Heart left ventricle (tissue), 16 donors: ENCODE measurements at regions not wholly inside any gene's neighbourhood (a gene's known extent, or its start where the extent isn't known, plus 50 kb on each side); places are given as distances from the start of the nearest gene placed in this dataset.

ENCODE experiments used
- ATAC-seq, 4 donors: fragments of 200-7000 bp; cut with Tn5 transposase; one replicate each; pipeline ENCODE4 v1.9.1; 2020 to 2022; ENCODE audit warnings: moderate library complexity in 4 of 4, mild to moderate bottlenecking in 3 of 4, moderate number of reproducible peaks in 1 of 4
- DNase-seq, 5 donors: peaks; one replicate each; pipeline ENCODE4 v3.0.0-alpha.2; 2020
- H3K27ac ChIP-seq, 12 donors: fragments of 200-600 bp; sonication (generic) in 4 of 12; one replicate each; pipeline versions ENCODE4 v1.5.0 to v1.8.0; 2016 to 2022; ENCODE audit warnings: mild to moderate bottlenecking in 2 of 12
- H3K27me3 ChIP-seq, 9 donors: fragments of 200-600 bp; sonication (generic) in 2 of 9; one replicate each; pipeline versions ENCODE4 v1.5.1 to v1.8.0; 2016 to 2022; ENCODE audit warnings: mild to moderate bottlenecking in 3 of 9
- H3K36me3 ChIP-seq, 9 donors: fragments of 200-600 bp; sonication (generic) in 2 of 9; one replicate each; pipeline versions ENCODE4 v1.5.0 to v1.8.0; 2018 to 2022; ENCODE audit warnings: mild to moderate bottlenecking in 2 of 9
- H3K4me1 ChIP-seq, 12 donors: fragments of 200-600 bp; sonication (generic) in 4 of 12; one replicate each; pipeline versions ENCODE4 v1.5.0 to v1.8.0; 2016 to 2022; ENCODE audit warnings: mild to moderate bottlenecking in 3 of 12
- H3K4me3 ChIP-seq, 12 donors: fragments of 200-600 bp; sonication (generic) in 4 of 12; one replicate each; pipeline versions ENCODE4 v1.5.0 to v1.8.0; 2017 to 2022; ENCODE audit warnings: mild to moderate bottlenecking in 9 of 12, moderate library complexity in 4 of 12
- H3K9me3 ChIP-seq, 12 donors: fragments of 200-600 bp; sonication (generic) in 4 of 12; one replicate each; pipeline versions ENCODE4 v1.5.0 to v1.8.0; 2016 to 2022; ENCODE audit warnings: mild to moderate bottlenecking in 1 of 12
- POLR2A ChIP-seq, 2 donors: fragments of 450-650 bp; IDR thresholded peaks; one replicate each; pipeline ENCODE4 v1.6.1; 2017; ENCODE audit warnings: antibody characterized with exemption in 2 of 2, mild to moderate bottlenecking in 2 of 2, moderate library complexity in 2 of 2
- WGBS, 4 donors: extraction: QIAGEN DNeasy Blood & Tissue Kit in 2 of 4; methylation state at CpG; one replicate each; pipeline versions ENCODE4 v1.1.5 to v1.1.7; 2013 to 2018; 5-methylcytosine and 5-hydroxymethylcytosine counted together
- intact Hi-C, 10 donors: fragments of 100-400 bp; cut with DNase I; formaldehyde crosslinking; loops; one replicate each; pipeline versions ENCODE4 v1.11.1 to v1.14.2; 2022
- TF ChIP-seq, protein P1 (sequence below), 12 donors: fragments of 200-600 bp; sonication (generic) in 4 of 12; IDR thresholded peaks; one replicate each; pipeline versions ENCODE4 v1.5.0 to v1.8.0; 2018 to 2022; ENCODE audit warnings: antibody characterized with exemption in 12 of 12, mild to moderate bottlenecking in 5 of 12
- donor health status: ischemic (EF 13 %, LVEDD 7.1; RV severe dilation, severe dysfunction).
- donor health status: healthy with polysubstance abuse.
- donor health status: DM: no; HTN: yes; CAD: no.
- donor health status: DM: no; HTN: no; CAD: no.
- donor health status: ischemic (EF 25% LVEDD 6.9; RV normal size, moderate dysfunction).
- donor health status: ischemic (EF 25% LVEDD 5.7; RV mildly dilated, moderate dysfunction).
- donor health status: healthy.
- donor health status: DM: yes; HTN: yes; CAD: no.
- donor health status: ischemic (EF 35%, LVEDD 5.7; RV mildly dilated, moderate dysfunction).
- donor health status: nonischemic (EF 11% LVEDD 7.7; RV severe dilation, severe dysfunction).
- donor health status: DM: yes; HTN: yes; CAD: no.
- donor health status: PGD.
- donor health status: ischemic (EF 29% LVEDD 5.4; RV normal size, mild dysfunction).
- donor health status: nonischemic (EF 23%, LVEDD 6.1; RV moderate dilation, normal function).

GRCh38 chr7:35483568-35483967 lies 211.4 kb downstream of the HERPUD2 start:
- no peak overlapping the region for H3K4me3 ChIP-seq
- TF ChIP-seq, protein P1, sequence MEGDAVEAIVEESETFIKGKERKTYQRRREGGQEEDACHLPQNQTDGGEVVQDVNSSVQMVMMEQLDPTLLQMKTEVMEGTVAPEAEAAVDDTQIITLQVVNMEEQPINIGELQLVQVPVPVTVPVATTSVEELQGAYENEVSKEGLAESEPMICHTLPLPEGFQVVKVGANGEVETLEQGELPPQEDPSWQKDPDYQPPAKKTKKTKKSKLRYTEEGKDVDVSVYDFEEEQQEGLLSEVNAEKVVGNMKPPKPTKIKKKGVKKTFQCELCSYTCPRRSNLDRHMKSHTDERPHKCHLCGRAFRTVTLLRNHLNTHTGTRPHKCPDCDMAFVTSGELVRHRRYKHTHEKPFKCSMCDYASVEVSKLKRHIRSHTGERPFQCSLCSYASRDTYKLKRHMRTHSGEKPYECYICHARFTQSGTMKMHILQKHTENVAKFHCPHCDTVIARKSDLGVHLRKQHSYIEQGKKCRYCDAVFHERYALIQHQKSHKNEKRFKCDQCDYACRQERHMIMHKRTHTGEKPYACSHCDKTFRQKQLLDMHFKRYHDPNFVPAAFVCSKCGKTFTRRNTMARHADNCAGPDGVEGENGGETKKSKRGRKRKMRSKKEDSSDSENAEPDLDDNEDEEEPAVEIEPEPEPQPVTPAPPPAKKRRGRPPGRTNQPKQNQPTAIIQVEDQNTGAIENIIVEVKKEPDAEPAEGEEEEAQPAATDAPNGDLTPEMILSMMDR (IDR thresholded peaks at IDR 0.05), result no peak
- TF ChIP-seq POLR2A (IDR thresholded peaks at IDR 0.05), result no peak

DNA sequence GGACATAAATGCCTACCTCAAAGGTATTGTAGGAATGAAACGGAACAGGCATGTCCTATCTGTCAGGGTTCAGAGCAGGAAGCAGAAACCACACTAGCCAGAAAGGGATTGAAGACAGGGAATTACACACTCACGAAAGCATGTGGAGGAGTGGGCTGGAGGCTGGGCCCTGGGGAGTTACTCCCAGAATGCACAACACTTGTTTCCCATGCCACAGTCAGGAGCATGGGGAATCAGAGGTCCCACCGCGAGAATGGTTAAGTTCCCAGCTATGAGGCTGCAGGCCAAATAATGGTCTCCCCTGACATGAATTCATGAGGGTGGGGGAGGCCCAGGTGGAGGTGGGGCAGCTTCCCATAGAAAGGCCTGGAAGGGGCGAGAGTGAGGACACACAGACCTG lies 212.7 kb downstream of the HERPUD2 start:
- intact Hi-C loops, result no loop called here
- WGBS, 4 donors, result 57 to 67% (median 63%) methylated on average over 5 of the region's 5 CpGs
- Histone ChIP-seq H3K4me1 (no peaks in the 10 kb centered on the region), H3K36me3 (no peaks in the 10 kb centered on the region), H3K9me3 (peaks cover 0 to 20% (median 7%) of the 10 kb centered on the region in 12 donors), H3K27me3 (no peaks in the 10 kb centered on the region), H3K27ac (no peak overlapping the region), H3K4me3 (no peak overlapping the region)
- no peak for DNase-seq
- ATAC-seq, result no peak
- TF ChIP-seq, protein P1 (IDR thresholded peaks at IDR 0.05), result no peak
- no peak for TF ChIP-seq POLR2A (IDR thresholded peaks at IDR 0.05)

More at GRCh38 chr7:35483568-35483967, 211.4 kb downstream of the HERPUD2 start:
- no peak for DNase-seq
- Histone ChIP-seq H3K9me3 (peaks cover 0 to 6% (median 0%) of the 10 kb centered on the region in 12 donors), H3K27me3 (no peaks in the 10 kb centered on the region), H3K27ac (no peak overlapping the region), H3K36me3 (no peaks in the 10 kb centered on the region), H3K4me1 (no peaks in the 10 kb centered on the region)
- 92 to 100% (median 97%) methylated on average over 2 of the region's 2 CpGs for WGBS, 4 donors
- ATAC-seq, result no peak
- intact Hi-C loops, result no loop called here

DNA sequence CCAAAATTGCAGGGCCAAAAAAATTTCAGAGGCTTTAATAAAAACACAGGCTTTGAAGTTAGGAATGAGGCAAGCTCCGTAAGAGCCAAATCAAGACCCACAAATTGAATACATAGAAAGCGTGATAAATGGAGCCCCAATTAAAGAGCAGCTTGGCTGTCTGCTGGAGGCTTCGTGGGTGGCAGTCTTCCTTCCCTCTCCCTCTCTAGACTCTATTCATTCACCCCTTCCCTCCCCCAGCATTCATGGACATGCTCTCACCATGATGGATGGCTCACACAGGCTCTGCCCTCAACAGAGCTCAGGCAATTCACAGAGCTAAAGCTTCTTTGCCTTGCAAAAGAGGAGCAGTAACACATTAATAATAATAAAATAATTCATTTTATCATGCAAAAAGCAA lies 214.1 kb downstream of the HERPUD2 start:
- Histone ChIP-seq H3K27me3 (no peaks in the 10 kb centered on the region), H3K27ac (no peak overlapping the region), H3K4me3 (no peak overlapping the region), H3K4me1 (no peaks in the 10 kb centered on the region), H3K9me3 (peaks cover 0 to 32% (median 7%) of the 10 kb centered on the region in 12 donors), H3K36me3 (no peaks in the 10 kb centered on the region)
- intact Hi-C loops, result no loop called here
- TF ChIP-seq POLR2A (IDR thresholded peaks at IDR 0.05), result no peak
- TF ChIP-seq, protein P1 (IDR thresholded peaks at IDR 0.05), result no peak
- 73 to 93% (median 74%) methylated on average over 3 of the region's 3 CpGs for WGBS, 4 donors
- no peak for DNase-seq
- no peak for ATAC-seq

- H3K27ac ChIP-seq, result no peak overlapping the region
- no peaks in the 10 kb centered on the region for H3K4me1 ChIP-seq
- no peaks in the 10 kb centered on the region for H3K27me3 ChIP-seq
- ATAC-seq, result no peak
- TF ChIP-seq POLR2A (IDR thresholded peaks at IDR 0.05), result no peak
- TF ChIP-seq, protein P1 (IDR thresholded peaks at IDR 0.05), result no peak
- WGBS, 4 donors, result 72 to 83% (median 81%) methylated on average over 6 of the region's 6 CpGs
- no peak for DNase-seq
- no peaks in the 10 kb centered on the region for H3K36me3 ChIP-seq
- H3K9me3 ChIP-seq, result peaks cover 0 to 32% (median 7%) of the 10 kb centered on the region in 12 donors
- intact Hi-C loops, result no loop called here
- H3K4me3 ChIP-seq, result no peak overlapping the region
Measured at GRCh38 chr7:35477609-35478008, 217.3 kb downstream of the HERPUD2 start.
